ENCODE measurements at regions not wholly inside any gene's neighbourhood (a gene's known extent, or its start where the extent isn't known, plus 50 kb on each side); places are given as distances from the start of the nearest gene placed in this dataset.

- FAIRE-seq (no peak), DNase-seq (ENCODE audit: low read depth, low spot score) (no peak), ATAC-seq (no peak)
- 29% methylated on average over 18 of the region's 18 CpGs for WGBS (ENCODE audit: insufficient coverage, insufficient replicate concordance, low lambda C conversion rate, missing lambda C conversion rate)
- intact Hi-C loops (cut with micrococcal nuclease; ENCODE audit: unreplicated experiment), result no loop called here
- no peaks in the 10 kb centered on the region for H4K20me1 ChIP-seq (ENCODE audit: control insufficient read depth, insufficient read depth)
- no peak overlapping the region for H3K9ac ChIP-seq (ENCODE audit: control insufficient read depth, insufficient read depth, low read length)
- ChIA-PET SMC1A (ENCODE audit: uncharacterized antibody, unreplicated experiment) (no interaction called here), POLR2A (no interaction called here), CTCF (no interaction called here), RAD21 (ENCODE audit: unreplicated experiment) (no interaction called here)
- no peaks in the 10 kb centered on the region for H3K27me3 ChIP-seq (replicated peaks in 1 of 2; ENCODE audit: control insufficient read depth in 2 of 2, insufficient read depth in 2 of 2, low read length in 1 of 2)
- in situ Hi-C loops (cut with MboI), result loop anchor here (25.0 kb wide), 1 partner anchor 517 kb away; no protein-coding TSS in a partner anchor
- H3K4me2 ChIP-seq (ENCODE audit: control insufficient read depth, insufficient read depth), result no peak overlapping the region
- H3K4me3 ChIP-seq, result no peak overlapping the region
- H3K27ac ChIP-seq (ENCODE audit: control insufficient read depth, insufficient read depth), result no peak overlapping the region
- H3K36me3 ChIP-seq (ENCODE audit: control insufficient read depth in 2 of 2, insufficient read depth in 2 of 2, low read length in 1 of 2), result no peaks in the 10 kb centered on the region
- H3K4me1 ChIP-seq (ENCODE audit: control insufficient read depth, insufficient read depth, low read length), result no peaks in the 10 kb centered on the region
- H2AFZ ChIP-seq (ENCODE audit: control insufficient read depth, low read depth, low read length), result no peak overlapping the region
- H3K79me2 ChIP-seq (ENCODE audit: control insufficient read depth, insufficient read depth, low read length), result no peaks in the 10 kb centered on the region
- no peak for TF ChIP-seq ZNF384 (IDR thresholded peaks at IDR 0.05; ENCODE audit: borderline replicate concordance, low read depth, low read length)
- no peak for TF ChIP-seq BCLAF1 (IDR thresholded peaks at IDR 0.05)
- TF ChIP-seq PKNOX1 (IDR thresholded peaks at IDR 0.05), result no peak
- TF ChIP-seq RCOR1 (conservative IDR thresholded peaks at IDR 0.05; ENCODE audit: low read depth, low read length), result no peak
- no peak for TF ChIP-seq EED (IDR thresholded peaks at IDR 0.05; ENCODE audit: low read depth)
- no TSS peak for BruUV-seq (replicated peaks)
- H3K9me3 ChIP-seq (replicated peaks; ENCODE audit: control insufficient read depth, insufficient read depth, low read length), result no peaks in the 10 kb centered on the region; the same call in 2 of the 3 replicates
Measured at GRCh38 chr22:44369916-44370801, 57.4 kb upstream of the SHISAL1 start.

All from GM12878 (cell line).